Endothelial cell of umbilical vein (primary cell): ENCODE measurements at regions not wholly inside any gene's neighbourhood (a gene's known extent, or its start where the extent isn't known, plus 50 kb on each side); places are given as distances from the start of the nearest gene placed in this dataset.

ENCODE experiments used
- BruUV-seq: library from RNA; stranded (reverse); fragments of 400-500 nt; replicated peaks from 2 replicates; lab custom pipeline; 2021; lab: Mats Ljungman, UMichigan
- CTCF ChIA-PET: fragments of 300-600, 350-600 bp; sonication (Branson Sonifier 250); formaldehyde crosslinking; loops from one replicate; lab custom pipeline; 2021; ENCODE audit warnings: antibody characterized with exemption, inconsistent platforms; lab: Charles Lee
- POLR2A ChIA-PET: fragments of 300-600, 350-600 bp; sonication (Branson Sonifier 250); formaldehyde crosslinking; loops from one replicate; lab custom pipeline; 2021; ENCODE audit warnings: antibody characterized with exemption, inconsistent platforms; lab: Charles Lee
- DNase-seq: peaks from one replicate; pipeline ENCODE4 v3.0.0-alpha.2; 2011; ENCODE audit warnings: low read depth, low spot score
- FAIRE-seq: peaks from 2 replicates; lab custom pipeline; 2011; peaks lifted over from hg19 to GRCh38; lab: Jason Lieb, UNC
- H2AFZ ChIP-seq: 2 replicates; pipeline ENCODE4 v1.6.0; 2012; ENCODE audit warnings: low read depth, low read length, control low read depth, inconsistent platforms
- H3K27ac ChIP-seq: 2 replicates; pipeline ENCODE4 v1.5.1; 2011; ENCODE audit warnings: low read depth, mild to moderate bottlenecking, control low read depth, low read length, moderate library complexity; ENCODE audit not compliant: insufficient read depth
- H3K27me3 ChIP-seq, 2 experiments: 2 replicates each; pipeline versions ENCODE4 v1.6.0 to v1.6.1; 2011; ENCODE audit warnings: low read length in 2 of 2, mixed read lengths in 1 of 2; ENCODE audit not compliant: control insufficient read depth in 2 of 2, insufficient read depth in 2 of 2
- H3K36me3 ChIP-seq, 2 experiments: 2 replicates in 1 of 2; 3 replicates in 1 of 2; pipeline ENCODE4 v1.5.1; 2011; ENCODE audit warnings: low read length in 2 of 2, mild to moderate bottlenecking in 1 of 2, moderate library complexity in 1 of 2; ENCODE audit not compliant: control insufficient read depth in 2 of 2, insufficient read depth in 2 of 2; ENCODE audit errors: extremely low read depth in 1 of 2
- H3K4me1 ChIP-seq: 3 replicates; pipeline ENCODE4 v1.5.1; 2011; ENCODE audit warnings: mild to moderate bottlenecking, low read length; ENCODE audit not compliant: control insufficient read depth, insufficient read depth; ENCODE audit errors: extremely low read depth
- H3K4me2 ChIP-seq: 2 replicates; pipeline ENCODE4 v1.6.1; 2011; ENCODE audit warnings: low read length, control low read depth, mixed read lengths; ENCODE audit not compliant: insufficient read depth
- H3K4me3 ChIP-seq, 3 experiments: fragments of 200-600 bp in 1 of 3; sonication (generic), shearing (Covaris generic) in 1 of 3; replicated peaks in 1 of 3; 2 replicates each; pipeline ENCODE4 v1.5.1; 2011 to 2016; ENCODE audit warnings: control low read depth in 3 of 3, low read length in 3 of 3, mild to moderate bottlenecking in 2 of 3, inconsistent platforms in 1 of 3, low read depth in 1 of 3, moderate library complexity in 1 of 3; ENCODE audit not compliant: insufficient read depth in 1 of 3
- H3K79me2 ChIP-seq: 2 replicates; pipeline ENCODE4 v1.6.0; 2012; ENCODE audit warnings: low read length, inconsistent platforms; ENCODE audit not compliant: control insufficient read depth, insufficient read depth
- H3K9ac ChIP-seq: replicated peaks from 2 replicates; pipeline ENCODE3; 2011; ENCODE audit warnings: low read length, control low read depth; ENCODE audit not compliant: insufficient read depth; ENCODE audit errors: extremely low read depth
- H3K9me1 ChIP-seq: replicated peaks from 3 replicates; pipeline ENCODE4 v1.6.0; 2011; ENCODE audit warnings: mild to moderate bottlenecking, low read length; ENCODE audit not compliant: control insufficient read depth, insufficient read depth; ENCODE audit errors: extremely low read depth
- H3K9me3 ChIP-seq: replicated peaks from 2 replicates; pipeline ENCODE4 v1.5.1; 2012; ENCODE audit warnings: low read length, inconsistent platforms; ENCODE audit not compliant: control insufficient read depth, insufficient read depth
- H4K20me1 ChIP-seq: replicated peaks from 2 replicates; pipeline ENCODE3; 2011; ENCODE audit warnings: mild to moderate bottlenecking, low read length; ENCODE audit not compliant: control insufficient read depth, insufficient read depth; ENCODE audit errors: extremely low read depth
- CTCF ChIP-seq, 2 donors: IDR thresholded peaks; 1 replicate in 1 of 2; 2 replicates in 1 of 2; pipeline ENCODE4 v1.5.1; 2011; ENCODE audit warnings: low read length in 2 of 2, mild to moderate bottlenecking in 2 of 2, moderate library complexity in 2 of 2, control low read depth in 1 of 2, inconsistent platforms in 1 of 2, low read depth in 1 of 2; ENCODE audit not compliant: insufficient read depth in 1 of 2; ENCODE audit errors: extremely low read depth in 1 of 2
- EZH2 ChIP-seq: IDR thresholded peaks from 2 replicates; pipeline ENCODE4 v1.6.1; 2012; ENCODE audit warnings: borderline replicate concordance, low read depth, mild to moderate bottlenecking, moderate library complexity, low read length, inconsistent platforms; ENCODE audit not compliant: severe bottlenecking
- FOS ChIP-seq: IDR thresholded peaks from 2 replicates; pipeline ENCODE4 v1.6.1; 2011; ENCODE audit warnings: mild to moderate bottlenecking, low read length, moderate library complexity, borderline replicate concordance; ENCODE audit not compliant: insufficient read depth
- GATA2 ChIP-seq: IDR thresholded peaks from 2 replicates; pipeline ENCODE4 v1.7.0; 2011; ENCODE audit warnings: low read depth, mild to moderate bottlenecking, moderate library complexity, mixed read lengths, low read length; ENCODE audit not compliant: insufficient read length, insufficient read depth
- MAX ChIP-seq: IDR thresholded peaks from 2 replicates; pipeline ENCODE4 v1.6.1; 2011; ENCODE audit not compliant: insufficient read depth, insufficient read length
- MYC ChIP-seq: IDR thresholded peaks from one replicate; pipeline ENCODE4 v1.6.1; 2011; ENCODE audit warnings: mild to moderate bottlenecking, low read depth, low read length
- POLR2A ChIP-seq: IDR thresholded peaks from 2 replicates; pipeline ENCODE4 v1.6.1; 2012; ENCODE audit warnings: low read depth, mild to moderate bottlenecking, control low read depth, low read length
- POLR2AphosphoS5 ChIP-seq: IDR thresholded peaks from 2 replicates; pipeline ENCODE4 v1.6.1; 2012; ENCODE audit warnings: low read depth, mild to moderate bottlenecking, control low read depth, low read length, moderate library complexity; ENCODE audit not compliant: insufficient read depth
- dilution Hi-C: fragments of 300-500 bp; cut with MboI; formaldehyde crosslinking; loops from one replicate; pipeline ENCODE4 v1.15.0; 2019; ENCODE audit warnings: low sequenced_read_pairs; ENCODE audit not compliant: extremely low pct_ligation_motif_present
- intact Hi-C: fragments of 100-400 bp; cut with micrococcal nuclease; formaldehyde crosslinking; loops from one replicate; pipeline ENCODE4 v1.10.0; 2022

DNA sequence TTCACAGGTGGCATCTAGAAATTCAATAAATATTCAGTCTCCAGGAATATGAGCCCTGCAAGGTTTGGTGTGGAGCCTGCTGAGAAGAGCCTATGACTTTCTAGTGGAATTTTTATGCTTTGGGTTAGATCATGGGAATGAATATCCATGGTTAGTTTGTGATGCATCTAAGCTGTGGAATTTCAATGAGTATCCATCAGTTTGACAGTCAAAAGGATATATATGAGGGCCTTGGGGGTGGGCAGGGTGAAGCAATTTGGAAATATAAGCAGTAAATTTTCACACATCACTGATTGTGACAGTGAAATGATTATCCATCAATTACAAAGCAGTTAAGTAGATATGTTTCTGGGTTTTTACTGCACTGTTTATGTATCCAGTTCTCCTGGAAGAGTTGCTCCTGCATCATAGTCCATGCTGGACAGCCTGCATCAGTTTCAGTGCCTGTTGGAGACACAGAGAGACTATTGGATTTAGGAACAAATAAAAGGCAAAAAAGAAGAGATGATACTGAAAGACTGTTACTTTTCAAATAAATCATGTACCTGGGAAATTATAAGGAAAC, 530.8 kb downstream of the MFSD1 start:
- H3K9me1 ChIP-seq: no peaks in the 10 kb centered on the region
- no peak overlapping the region for H2AFZ ChIP-seq
- no peaks in the 10 kb centered on the region for H3K27me3 ChIP-seq
- no peak for TF ChIP-seq POLR2AphosphoS5
- no peak for TF ChIP-seq MYC
- no peak for TF ChIP-seq FOS
- TF ChIP-seq POLR2A: no peak
- TF ChIP-seq CTCF (IDR thresholded peaks at IDR 0.05; ENCODE audit: extremely low read depth in 1 of 2, insufficient read depth in 1 of 2, low read depth in 1 of 2, low read length in 2 of 2): no peak
- H3K4me3 ChIP-seq: no peak overlapping the region
- no peaks in the 10 kb centered on the region for H3K36me3 ChIP-seq
- intact Hi-C loops: no loop called here
- H3K4me1 ChIP-seq: no peaks in the 10 kb centered on the region
- no peaks in the 10 kb centered on the region for H3K9me3 ChIP-seq
- DNase-seq (no peak), FAIRE-seq (no peak)
- no peak overlapping the region for H3K9ac ChIP-seq
- CTCF ChIA-PET: no interaction called here
- H3K4me2 ChIP-seq: no peak overlapping the region
- no peaks in the 10 kb centered on the region for H3K79me2 ChIP-seq
- no peak overlapping the region for H3K27ac ChIP-seq
- dilution Hi-C loops: no loop called here
- no TSS peak for BruUV-seq
- POLR2A ChIA-PET: no interaction called here
- no peaks in the 10 kb centered on the region for H4K20me1 ChIP-seq

- no TSS peak for BruUV-seq
- Histone ChIP-seq H2AFZ (no peak overlapping the region), H3K27me3 (no peaks in the 10 kb centered on the region), H3K9ac (no peak overlapping the region), H3K4me3 (no peak overlapping the region), H3K9me3 (no peaks in the 10 kb centered on the region), H3K79me2 (no peaks in the 10 kb centered on the region), H3K4me1 (no peaks in the 10 kb centered on the region), H3K27ac (no peak overlapping the region), H3K36me3 (no peaks in the 10 kb centered on the region), H3K4me2 (no peak overlapping the region), H4K20me1 (no peaks in the 10 kb centered on the region), H3K9me1 (no peaks in the 10 kb centered on the region)
- FAIRE-seq (no peak), DNase-seq (no peak)
- TF ChIP-seq GATA2 (no peak), EZH2 (no peak), MYC (no peak), MAX (no peak)
- intact Hi-C loops: no loop called here
- dilution Hi-C loops: no loop called here
- CTCF ChIA-PET: interaction anchor here (1.2 kb wide), 1 partner anchor 17 kb away, joined by 3 read pairs; no protein-coding TSS in a partner anchor
- POLR2A ChIA-PET: no interaction called here
Observed at GRCh38 chr3:159339131-159339530, 537.3 kb downstream of the MFSD1 start.
